ENCODE measurements at regions not wholly inside any gene's neighbourhood (a gene's known extent, or its start where the extent isn't known, plus 50 kb on each side); places are given as distances from the start of the nearest gene placed in this dataset.

- TF ChIP-seq POLR2AphosphoS5 (IDR thresholded peaks at IDR 0.05; ENCODE audit: insufficient read depth in 1 of 2, low read depth in 1 of 2) (no peak), CTCF (IDR thresholded peaks at IDR 0.05) (no peak)
These were observed 72.0 kb upstream of the ABCB5 start for GRCh38 chr7:20543500-20543899.

Data from vagina (tissue), 2 donors.